Astrocyte (in vitro differentiated cells and primary cell): ENCODE measurements at regions not wholly inside any gene's neighbourhood (a gene's known extent, or its start where the extent isn't known, plus 50 kb on each side); places are given as distances from the start of the nearest gene placed in this dataset.

Experiments
- DNase-seq: peaks from one replicate; pipeline ENCODE4 v3.0.0-alpha.2; 2010; ENCODE audit warnings: low read depth
- FAIRE-seq: peaks from 2 replicates; lab custom pipeline; 2011; peaks lifted over from hg19 to GRCh38; lab: Jason Lieb, UNC
- H2AFZ ChIP-seq: 2 replicates; pipeline ENCODE4 v1.6.0; 2012; ENCODE audit warnings: low read depth, low read length, inconsistent platforms
- H3K27ac ChIP-seq: 2 replicates; pipeline ENCODE4 v1.5.1; 2011; ENCODE audit warnings: low read depth, low read length, inconsistent platforms
- H3K27me3 ChIP-seq: 2 replicates; pipeline ENCODE4 v1.6.0; 2011; ENCODE audit warnings: low read length, inconsistent platforms; ENCODE audit not compliant: insufficient read depth
- H3K36me3 ChIP-seq: 2 replicates; pipeline ENCODE4 v1.5.1; 2011; ENCODE audit warnings: low read length, inconsistent platforms; ENCODE audit not compliant: insufficient read depth
- H3K4me1 ChIP-seq: 2 replicates; pipeline ENCODE4 v1.5.1; 2011; ENCODE audit warnings: low read length, inconsistent platforms; ENCODE audit not compliant: insufficient read depth
- H3K4me2 ChIP-seq: 2 replicates; pipeline ENCODE4 v1.6.0; 2012; ENCODE audit warnings: low read length, inconsistent platforms
- H3K4me3 ChIP-seq: 2 replicates; pipeline ENCODE4 v1.5.1; 2011; ENCODE audit warnings: low read depth, mild to moderate bottlenecking, low read length, inconsistent platforms; ENCODE audit not compliant: insufficient read depth
- H3K79me2 ChIP-seq: 2 replicates; pipeline ENCODE4 v1.6.0; 2012; ENCODE audit warnings: mild to moderate bottlenecking, low read length, inconsistent platforms; ENCODE audit not compliant: insufficient read depth
- H3K9ac ChIP-seq: 2 replicates; pipeline ENCODE4 v1.6.0; 2012; ENCODE audit warnings: mild to moderate bottlenecking, low read length, inconsistent platforms
- H3K9me3 ChIP-seq: 2 replicates; pipeline ENCODE4 v1.5.1; 2012; ENCODE audit warnings: low read depth, mild to moderate bottlenecking, low read length, inconsistent platforms; ENCODE audit not compliant: insufficient read depth
- H4K20me1 ChIP-seq: 2 replicates; pipeline ENCODE4 v1.6.0; 2012; ENCODE audit warnings: low read length, inconsistent platforms; ENCODE audit not compliant: insufficient read depth
- H3K27ac Mint-ChIP-seq: one replicate; pipeline ENCODE4 v1.8.0; 2021; ENCODE audit warnings: mild to moderate bottlenecking, mixed read lengths; ENCODE audit not compliant: unreplicated experiment
- H3K27me3 Mint-ChIP-seq: one replicate; pipeline ENCODE4 v1.8.0; 2021; ENCODE audit warnings: low read depth, mixed read lengths; ENCODE audit not compliant: unreplicated experiment
- H3K36me3 Mint-ChIP-seq: one replicate; pipeline ENCODE4 v1.8.0; 2021; ENCODE audit warnings: low read depth, mixed read lengths; ENCODE audit not compliant: unreplicated experiment
- H3K4me1 Mint-ChIP-seq: one replicate; pipeline ENCODE4 v1.8.0; 2021; ENCODE audit warnings: low read depth, mixed read lengths; ENCODE audit not compliant: unreplicated experiment
- H3K4me3 Mint-ChIP-seq: one replicate; pipeline ENCODE4 v1.8.0; 2021; ENCODE audit warnings: mild to moderate bottlenecking, moderate library complexity, mixed read lengths; ENCODE audit not compliant: unreplicated experiment
- H3K9me3 Mint-ChIP-seq: one replicate; pipeline ENCODE4 v1.8.0; 2021; ENCODE audit warnings: mild to moderate bottlenecking, mixed read lengths; ENCODE audit not compliant: unreplicated experiment
- CTCF ChIP-seq: IDR thresholded peaks from 2 replicates; pipeline ENCODE4 v1.5.1; 2011; ENCODE audit warnings: low read depth, mild to moderate bottlenecking, inconsistent platforms, low read length, moderate library complexity; ENCODE audit not compliant: insufficient read depth
- EZH2 ChIP-seq: IDR thresholded peaks from 2 replicates; pipeline ENCODE4 v1.6.1; 2012; ENCODE audit warnings: mild to moderate bottlenecking, low read length, inconsistent platforms; ENCODE audit not compliant: insufficient read depth

GRCh38 chr11:115629456-115630015, 125.3 kb upstream of the CADM1 start:
- FAIRE-seq, result no peak

GRCh38 chr11:115627666-115628460, 123.6 kb upstream of the CADM1 start:
- no peak for FAIRE-seq
- H3K27me3 Mint-ChIP-seq, result peaks cover 2% of the 10 kb centered on the region
- Histone ChIP-seq H3K4me1 (peaks cover 12% of the 10 kb centered on the region), H2AFZ (no peak overlapping the region), H3K27ac (no peak overlapping the region), H4K20me1 (no peaks in the 10 kb centered on the region), H3K4me2 (no peak overlapping the region), H3K4me3 (no peak overlapping the region), H3K9me3 (no peaks in the 10 kb centered on the region), H3K9ac (no peak overlapping the region), H3K27me3 (peaks cover 11% of the 10 kb centered on the region), H3K79me2 (no peaks in the 10 kb centered on the region), H3K36me3 (no peaks in the 10 kb centered on the region)
- H3K4me3 Mint-ChIP-seq, result no peak overlapping the region
- H3K27ac Mint-ChIP-seq, result no peak overlapping the region
- DNase-seq, result no peak
- H3K4me1 Mint-ChIP-seq, result peaks cover 32% of the 10 kb centered on the region
- peaks cover 1% of the 10 kb centered on the region for H3K36me3 Mint-ChIP-seq
- TF ChIP-seq CTCF, result no peak
- no peak for TF ChIP-seq EZH2
- peaks cover under 1% of the 10 kb centered on the region for H3K9me3 Mint-ChIP-seq

More at GRCh38 chr11:115629456-115630015, 125.3 kb upstream of the CADM1 start:
- Mint-ChIP-seq H3K4me1 (peaks cover 24% of the 10 kb centered on the region), H3K27me3 (peaks cover 2% of the 10 kb centered on the region), H3K36me3 (peaks cover 1% of the 10 kb centered on the region), H3K4me3 (peak overlapping the region; percentile 4), H3K9me3 (peaks cover 2% of the 10 kb centered on the region), H3K27ac (peak overlapping the region; percentile 89)
- DNase-seq, result no peak
- TF ChIP-seq CTCF (no peak), EZH2 (no peak)
- H3K79me2 ChIP-seq, result no peaks in the 10 kb centered on the region
- H3K27me3 ChIP-seq, result peaks cover 13% of the 10 kb centered on the region
- no peak overlapping the region for H2AFZ ChIP-seq
- no peak overlapping the region for H3K27ac ChIP-seq
- no peak overlapping the region for H3K4me3 ChIP-seq
- no peaks in the 10 kb centered on the region for H3K36me3 ChIP-seq
- peaks cover 4% of the 10 kb centered on the region for H3K4me1 ChIP-seq
- H3K4me2 ChIP-seq, result no peak overlapping the region
- no peaks in the 10 kb centered on the region for H3K9me3 ChIP-seq
- H3K9ac ChIP-seq, result no peak overlapping the region
- H4K20me1 ChIP-seq, result no peaks in the 10 kb centered on the region

DNA sequence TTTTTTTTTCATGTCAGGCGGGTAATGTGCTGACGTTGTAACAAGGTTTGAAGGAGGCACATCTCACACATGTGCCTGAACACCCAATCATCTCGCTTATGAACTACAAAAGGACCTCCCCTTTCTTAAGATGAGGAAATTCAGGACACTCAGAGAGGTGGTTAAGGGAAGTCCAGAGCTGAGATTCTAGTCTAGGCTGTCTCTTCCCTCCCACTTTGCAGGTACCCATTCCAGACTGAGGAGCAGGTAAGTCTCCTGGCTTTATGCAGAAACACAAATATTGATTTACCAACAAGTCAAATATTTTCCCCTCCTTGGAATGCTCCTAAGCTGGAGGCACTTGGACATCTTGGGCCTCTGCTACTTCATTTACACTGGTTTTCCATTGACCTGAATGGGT, 122.9 kb upstream of the CADM1 start:
- H3K36me3 Mint-ChIP-seq, result peaks cover under 1% of the 10 kb centered on the region
- H3K9me3 Mint-ChIP-seq, result no peaks in the 10 kb centered on the region

More for the DNA sequence above, 122.9 kb upstream of the CADM1 start:
- Histone ChIP-seq H3K4me3 (no peak overlapping the region), H4K20me1 (no peaks in the 10 kb centered on the region), H3K9ac (no peak overlapping the region), H3K4me2 (no peak overlapping the region), H2AFZ (no peak overlapping the region), H3K9me3 (no peaks in the 10 kb centered on the region), H3K27me3 (peaks cover 11% of the 10 kb centered on the region), H3K36me3 (no peaks in the 10 kb centered on the region), H3K4me1 (peaks cover 20% of the 10 kb centered on the region), H3K79me2 (no peaks in the 10 kb centered on the region), H3K27ac (no peak overlapping the region)
- H3K4me1 Mint-ChIP-seq, result peaks cover 38% of the 10 kb centered on the region
- H3K27ac Mint-ChIP-seq, result no peak overlapping the region
- peaks cover 2% of the 10 kb centered on the region for H3K27me3 Mint-ChIP-seq
- H3K4me3 Mint-ChIP-seq, result no peak overlapping the region
- FAIRE-seq (no peak), DNase-seq (no peak)
- TF ChIP-seq EZH2, result no peak
- no peak for TF ChIP-seq CTCF
